ENCODE measurements at regions not wholly inside any gene's neighbourhood (a gene's known extent, or its start where the extent isn't known, plus 50 kb on each side); places are given as distances from the start of the nearest gene placed in this dataset.

- no peak for TF ChIP-seq POLR2A (IDR thresholded peaks at IDR 0.05; ENCODE audit: extremely low read depth, insufficient read length)
- no peak for TF ChIP-seq CTCF (IDR thresholded peaks at IDR 0.05; ENCODE audit: low read depth, low read length)
Observed at GRCh38 chr9:108582726-108583125, 273.1 kb downstream of the ACTL7B start.
